ENCODE measurements at regions not wholly inside any gene's neighbourhood (a gene's known extent, or its start where the extent isn't known, plus 50 kb on each side); places are given as distances from the start of the nearest gene placed in this dataset.

DNA sequence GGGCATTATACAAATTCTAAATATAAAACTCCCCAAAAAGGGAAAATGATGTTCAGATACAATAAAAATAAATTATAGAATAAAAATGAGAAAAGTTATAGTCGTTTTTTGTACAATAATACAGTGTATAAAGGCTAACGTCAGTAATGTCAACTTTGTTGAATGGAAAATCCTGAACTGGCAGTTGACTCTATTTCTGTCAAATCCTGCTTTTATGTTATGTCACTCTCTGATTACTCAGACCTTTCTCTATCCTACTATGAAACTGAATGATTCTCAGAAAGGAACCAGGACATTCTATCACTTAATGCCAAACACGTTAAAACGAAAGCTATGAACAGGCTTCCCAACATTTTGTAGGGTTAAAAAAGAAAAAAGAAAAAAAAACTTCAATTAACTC is 636.4 kb downstream of the USP25 start:
- no peak overlapping the region for H3K27ac ChIP-seq (ENCODE audit: low read depth in 1 of 2, low read length in 1 of 2)
- WGBS: 95% methylated on average over 4 of the region's 4 CpGs
- H3K27me3 ChIP-seq (ENCODE audit: control insufficient read depth in 2 of 2, insufficient read depth in 1 of 2, low read length in 1 of 2): no peaks in the 10 kb centered on the region
- H3K4me1 ChIP-seq (ENCODE audit: control insufficient read depth in 2 of 2, insufficient read depth in 2 of 2, low read length in 2 of 2): no peaks in the 10 kb centered on the region
- no peak for DNase-seq (ENCODE audit: low read depth in 6 of 9, low spot score in 9 of 9)
- no peak overlapping the region for H3K4me3 ChIP-seq (ENCODE audit: low read length in 2 of 2)
- no peaks in the 10 kb centered on the region for H3K36me3 ChIP-seq (ENCODE audit: control insufficient read depth in 2 of 2, insufficient read depth in 2 of 2, low read length in 1 of 2)
- H3K9me3 ChIP-seq (ENCODE audit: control insufficient read depth in 2 of 2, insufficient read depth in 1 of 2, low read length in 1 of 2): no peaks in the 10 kb centered on the region

GRCh38 chr21:16367079-16367478 is 637.3 kb downstream of the USP25 start:
- WGBS: 97% methylated on average over 1 of the region's 1 CpG
- Histone ChIP-seq H3K27me3 (ENCODE audit: control insufficient read depth in 2 of 2, insufficient read depth in 1 of 2, low read length in 1 of 2) (no peaks in the 10 kb centered on the region), H3K9me3 (ENCODE audit: control insufficient read depth in 2 of 2, insufficient read depth in 1 of 2, low read length in 1 of 2) (no peaks in the 10 kb centered on the region), H3K4me3 (ENCODE audit: low read length in 2 of 2) (no peak overlapping the region), H3K27ac (ENCODE audit: low read depth in 1 of 2, low read length in 1 of 2) (no peak overlapping the region), H3K36me3 (ENCODE audit: control insufficient read depth in 2 of 2, insufficient read depth in 2 of 2, low read length in 1 of 2) (no peaks in the 10 kb centered on the region), H3K4me1 (ENCODE audit: control insufficient read depth in 2 of 2, insufficient read depth in 2 of 2, low read length in 2 of 2) (no peaks in the 10 kb centered on the region)
- DNase-seq (ENCODE audit: low read depth in 6 of 9, low spot score in 9 of 9): no peak

DNA sequence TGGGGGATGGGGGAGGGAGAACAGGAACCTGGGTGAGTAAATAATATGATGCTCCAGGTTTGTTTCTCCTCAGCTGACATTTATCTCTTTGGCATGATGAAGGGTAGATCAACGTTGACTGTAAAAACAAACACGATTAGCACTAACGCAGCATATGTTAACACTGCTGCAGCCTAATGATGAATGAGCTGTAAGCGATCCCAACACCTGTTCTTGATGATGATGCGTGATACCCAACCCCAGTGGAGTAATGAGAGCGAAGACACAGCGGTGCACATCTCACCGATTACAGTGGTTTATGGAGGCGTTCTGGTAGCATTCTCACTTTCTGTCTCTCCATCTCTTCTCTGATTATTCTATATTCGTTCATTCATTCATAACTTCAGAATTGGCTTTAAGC is 640.4 kb downstream of the USP25 start:
- DNase-seq (ENCODE audit: low read depth in 6 of 9, low spot score in 9 of 9): no peak
- Histone ChIP-seq H3K4me3 (ENCODE audit: low read length in 2 of 2) (no peak overlapping the region), H3K27ac (ENCODE audit: low read depth in 1 of 2, low read length in 1 of 2) (no peak overlapping the region), H3K36me3 (ENCODE audit: control insufficient read depth in 2 of 2, insufficient read depth in 2 of 2, low read length in 1 of 2) (no peaks in the 10 kb centered on the region), H3K4me1 (ENCODE audit: control insufficient read depth in 2 of 2, insufficient read depth in 2 of 2, low read length in 2 of 2) (no peaks in the 10 kb centered on the region), H3K27me3 (ENCODE audit: control insufficient read depth in 2 of 2, insufficient read depth in 1 of 2, low read length in 1 of 2) (no peaks in the 10 kb centered on the region), H3K9me3 (ENCODE audit: control insufficient read depth in 2 of 2, insufficient read depth in 1 of 2, low read length in 1 of 2) (no peaks in the 10 kb centered on the region)
- WGBS: 95% methylated on average over 10 of the region's 10 CpGs

- Histone ChIP-seq H3K36me3 (ENCODE audit: control insufficient read depth in 2 of 2, insufficient read depth in 2 of 2, low read length in 1 of 2) (no peaks in the 10 kb centered on the region), H3K27ac (ENCODE audit: low read depth in 1 of 2, low read length in 1 of 2) (no peak overlapping the region), H3K4me3 (ENCODE audit: low read length in 2 of 2) (no peak overlapping the region), H3K9me3 (ENCODE audit: control insufficient read depth in 2 of 2, insufficient read depth in 1 of 2, low read length in 1 of 2) (no peaks in the 10 kb centered on the region), H3K4me1 (ENCODE audit: control insufficient read depth in 2 of 2, insufficient read depth in 2 of 2, low read length in 2 of 2) (no peaks in the 10 kb centered on the region), H3K27me3 (ENCODE audit: control insufficient read depth in 2 of 2, insufficient read depth in 1 of 2, low read length in 1 of 2) (no peaks in the 10 kb centered on the region)
- DNase-seq (ENCODE audit: low read depth in 6 of 9, low spot score in 9 of 9): no peak
These were observed 642.8 kb downstream of the USP25 start for GRCh38 chr21:16372586-16372985.

- WGBS: 94% methylated on average over 2 of the region's 2 CpGs
These were observed 646.9 kb downstream of the USP25 start for GRCh38 chr21:16376673-16377072.

DNA sequence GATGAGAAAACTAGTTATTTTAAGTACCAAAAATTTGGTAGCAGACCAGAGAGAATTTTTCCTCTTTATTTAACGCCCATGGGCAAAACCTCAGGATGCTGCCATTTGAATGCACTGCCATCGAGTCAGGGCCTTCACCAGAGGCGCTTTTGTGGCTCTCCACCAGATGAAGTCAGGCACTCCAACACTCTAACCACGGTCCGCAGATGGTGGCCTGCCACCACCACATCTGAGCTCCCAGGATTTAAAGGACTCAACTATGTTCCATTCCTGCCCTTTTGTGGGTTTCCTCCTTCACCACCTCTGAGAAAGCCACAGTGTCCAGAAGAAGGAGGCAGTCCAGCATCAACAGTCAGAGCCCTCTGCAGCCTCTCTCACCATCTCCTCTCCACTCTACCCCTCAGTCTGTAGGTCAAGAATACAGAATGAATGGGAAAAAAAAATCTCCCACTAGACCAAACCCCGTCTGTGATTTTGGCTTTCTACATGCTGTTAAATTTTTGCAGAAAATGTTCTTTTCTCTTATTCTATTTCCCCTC is 647.4 kb downstream of the USP25 start:
- WGBS: 84% methylated on average over 6 of the region's 6 CpGs
- Histone ChIP-seq H3K4me3 (ENCODE audit: low read length in 2 of 2) (no peak overlapping the region), H3K27me3 (ENCODE audit: control insufficient read depth in 2 of 2, insufficient read depth in 1 of 2, low read length in 1 of 2) (no peaks in the 10 kb centered on the region), H3K4me1 (ENCODE audit: control insufficient read depth in 2 of 2, insufficient read depth in 2 of 2, low read length in 2 of 2) (no peaks in the 10 kb centered on the region), H3K27ac (ENCODE audit: low read depth in 1 of 2, low read length in 1 of 2) (no peak overlapping the region), H3K36me3 (ENCODE audit: control insufficient read depth in 2 of 2, insufficient read depth in 2 of 2, low read length in 1 of 2) (no peaks in the 10 kb centered on the region), H3K9me3 (ENCODE audit: control insufficient read depth in 2 of 2, insufficient read depth in 1 of 2, low read length in 1 of 2) (no peaks in the 10 kb centered on the region)
- no peak for DNase-seq (ENCODE audit: low read depth in 6 of 9, low spot score in 9 of 9)

More at GRCh38 chr21:16376673-16377072, 646.9 kb downstream of the USP25 start:
- H3K27ac ChIP-seq (ENCODE audit: low read depth in 1 of 2, low read length in 1 of 2): no peak overlapping the region
- H3K36me3 ChIP-seq (ENCODE audit: control insufficient read depth in 2 of 2, insufficient read depth in 2 of 2, low read length in 1 of 2): no peaks in the 10 kb centered on the region
- no peaks in the 10 kb centered on the region for H3K27me3 ChIP-seq (ENCODE audit: control insufficient read depth in 2 of 2, insufficient read depth in 1 of 2, low read length in 1 of 2)
- no peaks in the 10 kb centered on the region for H3K4me1 ChIP-seq (ENCODE audit: control insufficient read depth in 2 of 2, insufficient read depth in 2 of 2, low read length in 2 of 2)
- no peak overlapping the region for H3K4me3 ChIP-seq (ENCODE audit: low read length in 2 of 2)
- no peak for DNase-seq (ENCODE audit: low read depth in 6 of 9, low spot score in 9 of 9)
- no peaks in the 10 kb centered on the region for H3K9me3 ChIP-seq (ENCODE audit: control insufficient read depth in 2 of 2, insufficient read depth in 1 of 2, low read length in 1 of 2)

DNA sequence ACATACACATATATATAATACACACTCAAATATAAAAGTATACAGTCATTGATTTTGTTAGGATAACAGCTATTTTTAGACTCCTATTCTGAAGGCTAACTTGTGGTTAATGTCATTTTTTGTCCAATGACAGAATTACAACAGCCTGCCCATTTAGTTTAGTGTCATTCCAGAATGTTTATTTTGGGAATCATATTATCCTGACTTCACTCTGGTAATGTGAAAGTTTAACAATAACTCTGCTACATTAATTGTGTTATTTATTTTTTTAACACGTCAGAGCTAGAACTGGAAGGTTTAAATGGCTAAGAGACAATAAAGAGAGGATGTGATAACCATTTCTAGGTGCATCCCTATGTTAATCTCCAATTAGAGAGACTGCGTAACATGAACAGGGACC is 648.1 kb downstream of the USP25 start:
- Histone ChIP-seq H3K27ac (ENCODE audit: low read depth in 1 of 2, low read length in 1 of 2) (no peak overlapping the region), H3K36me3 (ENCODE audit: control insufficient read depth in 2 of 2, insufficient read depth in 2 of 2, low read length in 1 of 2) (no peaks in the 10 kb centered on the region), H3K4me1 (ENCODE audit: control insufficient read depth in 2 of 2, insufficient read depth in 2 of 2, low read length in 2 of 2) (no peaks in the 10 kb centered on the region), H3K27me3 (ENCODE audit: control insufficient read depth in 2 of 2, insufficient read depth in 1 of 2, low read length in 1 of 2) (no peaks in the 10 kb centered on the region), H3K9me3 (ENCODE audit: control insufficient read depth in 2 of 2, insufficient read depth in 1 of 2, low read length in 1 of 2) (no peaks in the 10 kb centered on the region), H3K4me3 (ENCODE audit: low read length in 2 of 2) (no peak overlapping the region)
- no peak for DNase-seq (ENCODE audit: low read depth in 6 of 9, low spot score in 9 of 9)
- 98% methylated on average over 2 of the region's 2 CpGs for WGBS

- no peaks in the 10 kb centered on the region for H3K9me3 ChIP-seq (ENCODE audit: control insufficient read depth in 2 of 2, insufficient read depth in 1 of 2, low read length in 1 of 2)
- H3K4me3 ChIP-seq (ENCODE audit: low read length in 2 of 2): no peak overlapping the region
- 96% methylated on average over 3 of the region's 3 CpGs for WGBS
- H3K4me1 ChIP-seq (ENCODE audit: control insufficient read depth in 2 of 2, insufficient read depth in 2 of 2, low read length in 2 of 2): no peaks in the 10 kb centered on the region
- H3K27ac ChIP-seq (ENCODE audit: low read depth in 1 of 2, low read length in 1 of 2): no peak overlapping the region
- no peaks in the 10 kb centered on the region for H3K27me3 ChIP-seq (ENCODE audit: control insufficient read depth in 2 of 2, insufficient read depth in 1 of 2, low read length in 1 of 2)
- H3K36me3 ChIP-seq (ENCODE audit: control insufficient read depth in 2 of 2, insufficient read depth in 2 of 2, low read length in 1 of 2): no peaks in the 10 kb centered on the region
- no peak for DNase-seq (ENCODE audit: low read depth in 6 of 9, low spot score in 9 of 9)
These were observed 648.7 kb downstream of the USP25 start for GRCh38 chr21:16378525-16378924.

GRCh38 chr21:16388291-16388690 is 658.5 kb downstream of the USP25 start:
- Histone ChIP-seq H3K4me3 (ENCODE audit: low read length in 2 of 2) (no peak overlapping the region), H3K4me1 (ENCODE audit: control insufficient read depth in 2 of 2, insufficient read depth in 2 of 2, low read length in 2 of 2) (no peaks in the 10 kb centered on the region), H3K9me3 (ENCODE audit: control insufficient read depth in 2 of 2, insufficient read depth in 1 of 2, low read length in 1 of 2) (no peaks in the 10 kb centered on the region), H3K27me3 (ENCODE audit: control insufficient read depth in 2 of 2, insufficient read depth in 1 of 2, low read length in 1 of 2) (no peaks in the 10 kb centered on the region), H3K36me3 (ENCODE audit: control insufficient read depth in 2 of 2, insufficient read depth in 2 of 2, low read length in 1 of 2) (no peaks in the 10 kb centered on the region), H3K27ac (ENCODE audit: low read depth in 1 of 2, low read length in 1 of 2) (no peak overlapping the region)
- no peak for DNase-seq (ENCODE audit: low read depth in 6 of 9, low spot score in 9 of 9)
- 95% methylated on average over 4 of the region's 4 CpGs for WGBS
